GM19035 (cell line): ENCODE measurements at regions not wholly inside any gene's neighbourhood (a gene's known extent, or its start where the extent isn't known, plus 50 kb on each side); places are given as distances from the start of the nearest gene placed in this dataset.

Source experiments
- ATAC-seq: cut with Tn5 transposase; IDR thresholded peaks from one replicate; pipeline ENCODE4 v1.9.1; 2021; ENCODE audit not compliant: unreplicated experiment

GRCh38 chr5:109917154-109917546 is 227.4 kb downstream of the MAN2A1 start:
- ATAC-seq: no peak

GRCh38 chr5:109917966-109918365 is 228.2 kb downstream of the MAN2A1 start:
- ATAC-seq: no peak

DNA sequence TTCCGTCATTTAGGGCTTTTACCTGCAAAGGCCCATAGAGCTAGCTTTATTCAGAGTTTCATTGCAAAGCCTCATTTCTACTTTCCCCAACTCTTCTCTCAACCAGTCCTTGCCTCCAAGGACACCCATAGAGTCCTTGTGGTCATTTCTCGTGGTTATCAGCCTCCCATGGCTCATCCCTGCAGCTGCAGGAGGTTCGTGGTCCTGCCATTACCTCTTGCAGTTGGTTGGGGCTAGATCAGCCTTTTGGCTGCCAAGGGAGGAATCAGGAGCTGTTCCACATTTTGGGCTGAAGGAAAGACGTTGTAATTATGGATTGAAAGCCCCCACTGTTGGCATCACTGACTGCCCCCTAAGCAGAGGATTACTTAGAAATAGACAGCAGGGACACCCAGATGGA is 231.0 kb downstream of the MAN2A1 start:
- no peak for ATAC-seq

GRCh38 chr5:109921735-109922380 is 232.1 kb downstream of the MAN2A1 start:
- ATAC-seq: peak; percentile 74

GRCh38 chr5:109922381-109922995 is 232.8 kb downstream of the MAN2A1 start:
- no peak for ATAC-seq

- no peak for ATAC-seq
Measured at GRCh38 chr5:109923205-109923604, 233.5 kb downstream of the MAN2A1 start.

- no peak for ATAC-seq
Measured at GRCh38 chr5:109924237-109925107, 234.7 kb downstream of the MAN2A1 start.

GRCh38 chr5:109927639-109928038 is 237.9 kb downstream of the MAN2A1 start:
- no peak for ATAC-seq

- no peak for ATAC-seq
Measured at GRCh38 chr5:109928046-109928445, 238.3 kb downstream of the MAN2A1 start.

- ATAC-seq: no peak
Measured at GRCh38 chr5:109928811-109929210, 239.1 kb downstream of the MAN2A1 start.

DNA sequence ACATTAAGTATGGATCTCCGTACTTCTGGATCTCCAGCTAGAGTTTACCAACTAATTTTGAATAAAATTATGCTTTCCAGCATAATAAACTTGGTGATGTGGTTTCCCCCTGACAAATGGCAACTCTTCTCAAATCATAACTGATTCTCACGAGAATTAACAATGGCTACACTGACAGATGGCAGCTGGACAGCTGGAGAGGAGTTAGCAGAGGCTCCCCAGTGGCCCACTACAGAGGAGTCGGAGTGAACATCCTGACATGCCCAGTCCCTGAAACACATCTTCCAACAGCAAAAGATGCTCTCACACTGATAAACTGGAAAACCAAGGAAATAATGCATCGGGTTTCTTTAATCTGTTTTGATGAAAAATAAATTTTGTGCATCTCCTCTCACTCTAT is 239.6 kb downstream of the MAN2A1 start:
- ATAC-seq: no peak

DNA sequence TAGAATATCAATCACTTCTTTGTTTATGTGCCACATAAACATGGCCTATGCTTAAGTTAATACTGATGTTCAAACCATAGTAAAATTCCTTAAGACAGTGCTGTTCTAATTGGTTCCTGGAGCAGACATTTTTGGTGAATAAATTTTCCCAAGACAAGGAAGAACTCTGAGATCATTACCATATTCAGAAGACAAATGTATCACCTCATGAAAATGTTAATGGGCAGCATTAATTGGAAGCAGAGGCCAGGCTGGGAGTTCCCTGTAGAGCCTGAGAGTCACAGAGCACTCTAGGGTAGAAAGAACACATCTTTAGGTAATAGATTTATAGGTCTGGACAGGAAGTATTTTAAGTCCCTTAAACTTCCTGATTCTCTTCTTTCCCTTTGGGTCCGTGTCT is 240.2 kb downstream of the MAN2A1 start:
- no peak for ATAC-seq

DNA sequence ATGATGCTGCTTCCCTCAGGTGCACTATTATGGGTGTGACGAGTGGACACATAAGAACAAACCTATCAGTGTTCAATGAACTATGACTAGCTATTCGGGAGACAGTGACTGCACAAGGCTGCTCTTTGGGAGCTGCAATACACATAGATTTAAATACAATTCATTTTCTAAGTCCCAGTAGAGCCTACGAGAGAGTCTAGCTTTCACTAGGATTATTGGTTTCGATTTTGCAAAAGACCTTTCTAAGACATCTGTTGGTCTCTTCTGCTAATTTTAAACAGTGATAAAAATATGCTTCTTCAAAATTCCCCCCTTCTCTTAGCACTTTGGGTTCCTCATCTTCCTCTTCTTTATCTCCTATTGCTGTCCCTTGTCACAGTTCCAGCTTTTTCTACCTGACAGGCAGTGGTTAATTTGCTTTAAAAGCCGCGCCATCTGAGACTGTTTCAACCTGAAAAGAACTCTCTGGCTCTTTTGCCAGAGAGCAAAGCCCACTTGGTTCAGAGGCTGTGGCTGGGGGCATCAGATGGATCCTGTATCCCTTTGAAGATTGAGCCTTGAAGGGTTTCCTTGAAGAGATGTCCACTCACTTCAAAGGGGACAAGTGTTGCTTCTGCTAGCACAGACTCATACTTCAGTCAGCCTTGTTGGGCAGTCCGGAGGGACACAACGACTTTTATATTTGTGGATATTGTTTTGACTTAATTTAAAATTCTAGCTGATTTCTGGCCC is 241.5 kb downstream of the MAN2A1 start:
- no peak for ATAC-seq

DNA sequence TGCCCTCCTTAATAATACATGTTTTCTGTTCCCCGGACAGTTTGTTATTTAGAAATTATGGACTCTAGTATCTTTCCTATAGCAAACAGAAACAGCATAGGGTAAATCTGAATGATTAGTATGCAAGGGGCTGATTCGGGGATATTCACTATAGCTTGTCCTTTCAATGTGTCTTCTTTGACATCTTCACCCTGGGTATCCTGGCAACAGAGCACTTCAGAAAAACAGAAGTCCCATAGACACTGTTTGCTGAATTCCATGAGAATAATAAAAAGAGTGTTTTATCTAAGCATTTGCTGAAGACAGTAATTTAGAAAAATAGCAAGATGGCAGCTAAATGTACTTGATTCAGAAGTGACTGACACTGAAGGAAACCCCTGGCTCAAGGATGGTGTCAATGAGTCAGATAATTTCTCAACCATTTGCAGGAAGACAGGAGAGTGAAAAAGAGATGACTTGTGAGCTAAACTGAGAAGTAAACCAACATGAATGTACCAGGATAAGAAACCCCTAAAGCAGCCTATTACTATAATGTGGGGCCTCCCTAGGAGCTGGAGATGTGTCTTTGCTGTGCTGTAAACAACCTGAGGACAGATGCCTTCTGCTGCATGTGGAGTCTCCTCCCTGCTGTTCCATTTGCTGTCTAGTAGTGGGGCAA is 246.2 kb downstream of the MAN2A1 start:
- ATAC-seq: no peak

DNA sequence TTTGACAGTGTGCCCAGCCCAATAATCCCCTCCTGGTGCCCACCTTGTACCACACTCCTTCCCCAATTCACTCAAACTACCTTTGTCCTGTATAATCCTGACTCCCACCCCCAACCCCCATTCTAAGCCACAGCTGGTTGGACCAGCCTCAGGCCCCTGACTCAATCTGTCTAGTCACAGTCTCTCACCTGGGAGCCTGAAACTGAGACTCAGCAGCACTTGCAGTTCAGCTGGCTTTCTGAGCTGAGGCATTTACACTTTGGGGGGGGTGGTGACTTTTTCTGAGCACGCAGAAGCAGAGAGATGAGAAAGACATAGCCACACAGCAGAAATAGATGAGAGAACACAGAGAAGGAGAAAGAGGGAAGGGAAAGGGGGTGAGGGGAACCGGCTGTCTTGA is 247.3 kb downstream of the MAN2A1 start:
- ATAC-seq: peak; percentile 88

DNA sequence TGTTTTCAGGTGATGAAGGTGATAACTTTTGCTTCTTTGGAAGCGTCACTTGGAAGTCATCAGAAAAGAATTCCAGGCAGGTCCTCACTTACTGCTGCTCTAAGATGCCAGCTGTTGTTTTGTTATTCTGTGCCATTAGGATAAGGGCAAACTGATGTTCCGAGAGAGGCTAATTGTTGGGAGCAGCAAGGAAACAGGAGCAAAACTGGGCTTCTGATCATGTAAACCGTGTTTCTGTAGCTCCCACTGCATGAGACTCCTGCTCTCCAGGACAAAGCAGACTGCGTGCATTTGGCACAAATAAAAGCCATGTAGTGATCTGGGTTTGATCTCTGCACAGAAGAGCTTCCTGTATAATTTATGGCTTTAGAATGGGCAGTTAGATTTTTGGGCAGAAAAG is 248.2 kb downstream of the MAN2A1 start:
- ATAC-seq: no peak

GRCh38 chr5:109938453-109938852 is 248.7 kb downstream of the MAN2A1 start:
- no peak for ATAC-seq

GRCh38 chr5:109939116-109939682 is 249.5 kb downstream of the MAN2A1 start:
- no peak for ATAC-seq

DNA sequence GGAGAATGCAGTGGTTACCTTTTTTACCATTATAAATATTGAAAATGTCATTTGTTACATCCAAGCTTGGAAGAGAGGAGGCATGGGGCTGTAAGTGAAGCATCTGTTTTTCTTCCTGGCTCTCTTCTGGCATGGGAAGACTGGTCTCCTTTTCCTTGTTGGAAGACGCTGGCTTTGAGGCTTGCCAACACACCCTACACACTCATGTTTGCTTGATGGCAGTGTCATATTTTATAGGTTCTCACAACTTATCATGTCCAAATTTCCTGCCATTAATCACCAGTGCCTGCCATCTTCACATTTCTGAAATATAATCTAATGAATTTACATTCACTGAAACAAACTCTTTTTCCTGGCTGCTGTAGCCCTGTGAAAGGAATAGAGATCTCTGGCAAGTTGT is 252.9 kb downstream of the MAN2A1 start:
- no peak for ATAC-seq

- ATAC-seq: no peak
Measured at GRCh38 chr5:109943701-109944235, 254.0 kb downstream of the MAN2A1 start.
